Omental fat pad (tissue), 3 donors: ENCODE measurements at regions not wholly inside any gene's neighbourhood (a gene's known extent, or its start where the extent isn't known, plus 50 kb on each side); places are given as distances from the start of the nearest gene placed in this dataset.

ENCODE experiments used
- ATAC-seq: fragments of 150-250 bp; one replicate; pipeline ENCODE4 v1.9.1; 2016; ENCODE audit warnings: mild to moderate bottlenecking, moderate library complexity; ENCODE audit not compliant: low FRiP score
- DNase-seq: peaks from one replicate; pipeline ENCODE4 v3.0.0-alpha.2; 2019; ENCODE audit warnings: low spot score
- CTCF ChIP-seq, 3 donors: fragments of 450-650 bp; IDR thresholded peaks; one replicate each; pipeline ENCODE4 v1.5.1; 2016 to 2017; ENCODE audit warnings: antibody characterized with exemption in 3 of 3, mild to moderate bottlenecking in 3 of 3, moderate library complexity in 2 of 3

GRCh38 chr2:136049011-136049742 is 63.8 kb upstream of the DARS1 start:
- ATAC-seq (no peak), DNase-seq (no peak)
- TF ChIP-seq CTCF (IDR thresholded peaks at IDR 0.05), result no peak

- ATAC-seq, result no peak
- TF ChIP-seq CTCF (IDR thresholded peaks at IDR 0.05), result no peak
- DNase-seq, result no peak
These were observed 60.6 kb upstream of the DARS1 start for GRCh38 chr2:136045835-136046570.

GRCh38 chr2:136045344-136045743 is 59.9 kb upstream of the DARS1 start:
- DNase-seq (no peak), ATAC-seq (no peak)
- no peak for TF ChIP-seq CTCF (IDR thresholded peaks at IDR 0.05)
